GM20431 (cell line): ENCODE measurements at regions not wholly inside any gene's neighbourhood (a gene's known extent, or its start where the extent isn't known, plus 50 kb on each side); places are given as distances from the start of the nearest gene placed in this dataset.

Source experiments
- in situ Hi-C: fragments of 300-500 bp; cut with MseI, MboI; formaldehyde crosslinking; loops from one replicate; pipeline ENCODE4 v1.15.0; 2020; ENCODE audit warnings: low sequenced_read_pairs; ENCODE audit not compliant: unreplicated experiment

GRCh38 chr1:98344731-98345130, 316.8 kb upstream of the SNX7 start:
- in situ Hi-C loops, result no loop called here

- in situ Hi-C loops, result no loop called here
These were observed 319.0 kb upstream of the SNX7 start for GRCh38 chr1:98342566-98342965.

GRCh38 chr1:98340511-98340910, 321.0 kb upstream of the SNX7 start:
- in situ Hi-C loops, result no loop called here

- in situ Hi-C loops, result no loop called here
These were observed 324.9 kb upstream of the SNX7 start for GRCh38 chr1:98336472-98337083.

- in situ Hi-C loops, result no loop called here
These were observed 327.6 kb upstream of the SNX7 start for GRCh38 chr1:98333936-98334335.

GRCh38 chr1:98333406-98333805, 328.1 kb upstream of the SNX7 start:
- in situ Hi-C loops, result no loop called here

- in situ Hi-C loops, result no loop called here
These were observed 329.7 kb upstream of the SNX7 start for GRCh38 chr1:98331718-98332311.

GRCh38 chr1:98331243-98331642, 330.3 kb upstream of the SNX7 start:
- in situ Hi-C loops, result no loop called here

GRCh38 chr1:98330224-98330623, 331.3 kb upstream of the SNX7 start:
- in situ Hi-C loops, result no loop called here

- in situ Hi-C loops, result no loop called here
These were observed 332.7 kb upstream of the SNX7 start for GRCh38 chr1:98328855-98329254.

- in situ Hi-C loops, result no loop called here
These were observed 334.2 kb upstream of the SNX7 start for GRCh38 chr1:98327220-98327861.

GRCh38 chr1:98325646-98326440, 335.7 kb upstream of the SNX7 start:
- in situ Hi-C loops, result no loop called here

- in situ Hi-C loops, result no loop called here
These were observed 337.6 kb upstream of the SNX7 start for GRCh38 chr1:98323906-98324358.

GRCh38 chr1:98323388-98323787, 338.1 kb upstream of the SNX7 start:
- in situ Hi-C loops, result no loop called here

- in situ Hi-C loops, result no loop called here
These were observed 338.6 kb upstream of the SNX7 start for GRCh38 chr1:98322966-98323365.

- in situ Hi-C loops, result no loop called here
These were observed 339.4 kb upstream of the SNX7 start for GRCh38 chr1:98322086-98322485.

GRCh38 chr1:98321191-98321590, 340.3 kb upstream of the SNX7 start:
- in situ Hi-C loops, result no loop called here

- in situ Hi-C loops, result no loop called here
These were observed 345.1 kb upstream of the SNX7 start for GRCh38 chr1:98316286-98316905.

- in situ Hi-C loops, result no loop called here
These were observed 346.2 kb upstream of the SNX7 start for GRCh38 chr1:98315309-98315708.

- in situ Hi-C loops, result no loop called here
These were observed 346.9 kb upstream of the SNX7 start for GRCh38 chr1:98314601-98315000.
